Astrocyte (in vitro differentiated cells and primary cell): ENCODE measurements at regions not wholly inside any gene's neighbourhood (a gene's known extent, or its start where the extent isn't known, plus 50 kb on each side); places are given as distances from the start of the nearest gene placed in this dataset.

Experiments used
- DNase-seq: peaks from one replicate; pipeline ENCODE4 v3.0.0-alpha.2; 2010; ENCODE audit warnings: low read depth
- FAIRE-seq: peaks from 2 replicates; lab custom pipeline; 2011; peaks lifted over from hg19 to GRCh38; lab: Jason Lieb, UNC
- H2AFZ ChIP-seq: 2 replicates; pipeline ENCODE4 v1.6.0; 2012; ENCODE audit warnings: low read depth, low read length, inconsistent platforms
- H3K27ac ChIP-seq: 2 replicates; pipeline ENCODE4 v1.5.1; 2011; ENCODE audit warnings: low read depth, low read length, inconsistent platforms
- H3K27me3 ChIP-seq: 2 replicates; pipeline ENCODE4 v1.6.0; 2011; ENCODE audit warnings: low read length, inconsistent platforms; ENCODE audit not compliant: insufficient read depth
- H3K36me3 ChIP-seq: 2 replicates; pipeline ENCODE4 v1.5.1; 2011; ENCODE audit warnings: low read length, inconsistent platforms; ENCODE audit not compliant: insufficient read depth
- H3K4me1 ChIP-seq: 2 replicates; pipeline ENCODE4 v1.5.1; 2011; ENCODE audit warnings: low read length, inconsistent platforms; ENCODE audit not compliant: insufficient read depth
- H3K4me2 ChIP-seq: 2 replicates; pipeline ENCODE4 v1.6.0; 2012; ENCODE audit warnings: low read length, inconsistent platforms
- H3K4me3 ChIP-seq: 2 replicates; pipeline ENCODE4 v1.5.1; 2011; ENCODE audit warnings: low read depth, mild to moderate bottlenecking, low read length, inconsistent platforms; ENCODE audit not compliant: insufficient read depth
- H3K79me2 ChIP-seq: 2 replicates; pipeline ENCODE4 v1.6.0; 2012; ENCODE audit warnings: mild to moderate bottlenecking, low read length, inconsistent platforms; ENCODE audit not compliant: insufficient read depth
- H3K9ac ChIP-seq: 2 replicates; pipeline ENCODE4 v1.6.0; 2012; ENCODE audit warnings: mild to moderate bottlenecking, low read length, inconsistent platforms
- H3K9me3 ChIP-seq: 2 replicates; pipeline ENCODE4 v1.5.1; 2012; ENCODE audit warnings: low read depth, mild to moderate bottlenecking, low read length, inconsistent platforms; ENCODE audit not compliant: insufficient read depth
- H4K20me1 ChIP-seq: 2 replicates; pipeline ENCODE4 v1.6.0; 2012; ENCODE audit warnings: low read length, inconsistent platforms; ENCODE audit not compliant: insufficient read depth
- H3K27ac Mint-ChIP-seq: one replicate; pipeline ENCODE4 v1.8.0; 2021; ENCODE audit warnings: mild to moderate bottlenecking, mixed read lengths; ENCODE audit not compliant: unreplicated experiment
- H3K27me3 Mint-ChIP-seq: one replicate; pipeline ENCODE4 v1.8.0; 2021; ENCODE audit warnings: low read depth, mixed read lengths; ENCODE audit not compliant: unreplicated experiment
- H3K36me3 Mint-ChIP-seq: one replicate; pipeline ENCODE4 v1.8.0; 2021; ENCODE audit warnings: low read depth, mixed read lengths; ENCODE audit not compliant: unreplicated experiment
- H3K4me1 Mint-ChIP-seq: one replicate; pipeline ENCODE4 v1.8.0; 2021; ENCODE audit warnings: low read depth, mixed read lengths; ENCODE audit not compliant: unreplicated experiment
- H3K4me3 Mint-ChIP-seq: one replicate; pipeline ENCODE4 v1.8.0; 2021; ENCODE audit warnings: mild to moderate bottlenecking, moderate library complexity, mixed read lengths; ENCODE audit not compliant: unreplicated experiment
- H3K9me3 Mint-ChIP-seq: one replicate; pipeline ENCODE4 v1.8.0; 2021; ENCODE audit warnings: mild to moderate bottlenecking, mixed read lengths; ENCODE audit not compliant: unreplicated experiment
- EZH2 ChIP-seq: IDR thresholded peaks from 2 replicates; pipeline ENCODE4 v1.6.1; 2012; ENCODE audit warnings: mild to moderate bottlenecking, low read length, inconsistent platforms; ENCODE audit not compliant: insufficient read depth
- TF ChIP-seq, protein P1 (sequence below): IDR thresholded peaks from 2 replicates; pipeline ENCODE4 v1.5.1; 2011; ENCODE audit warnings: low read depth, mild to moderate bottlenecking, inconsistent platforms, low read length, moderate library complexity; ENCODE audit not compliant: insufficient read depth

DNA sequence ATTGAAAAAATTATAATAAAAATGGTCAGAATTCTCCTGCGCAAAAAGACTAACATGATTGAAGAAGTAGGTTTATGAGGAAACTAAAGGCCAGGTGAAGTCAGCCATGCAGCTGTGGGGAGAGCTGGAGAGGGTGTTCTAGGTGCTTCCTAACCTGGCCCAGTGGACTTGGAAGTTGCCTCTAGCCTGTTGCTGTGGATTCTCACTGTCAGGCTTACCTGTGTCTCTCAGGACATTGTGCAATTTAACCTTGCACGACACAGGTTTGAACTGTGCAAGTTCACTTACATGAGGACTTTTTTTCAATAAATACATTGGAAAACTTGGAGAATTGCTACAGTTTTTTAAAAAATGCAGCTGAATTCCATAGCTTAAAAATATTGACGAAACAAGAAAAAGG, 266.4 kb downstream of the CXCL12 start:
- TF ChIP-seq EZH2: no peak
- TF ChIP-seq, protein P1, sequence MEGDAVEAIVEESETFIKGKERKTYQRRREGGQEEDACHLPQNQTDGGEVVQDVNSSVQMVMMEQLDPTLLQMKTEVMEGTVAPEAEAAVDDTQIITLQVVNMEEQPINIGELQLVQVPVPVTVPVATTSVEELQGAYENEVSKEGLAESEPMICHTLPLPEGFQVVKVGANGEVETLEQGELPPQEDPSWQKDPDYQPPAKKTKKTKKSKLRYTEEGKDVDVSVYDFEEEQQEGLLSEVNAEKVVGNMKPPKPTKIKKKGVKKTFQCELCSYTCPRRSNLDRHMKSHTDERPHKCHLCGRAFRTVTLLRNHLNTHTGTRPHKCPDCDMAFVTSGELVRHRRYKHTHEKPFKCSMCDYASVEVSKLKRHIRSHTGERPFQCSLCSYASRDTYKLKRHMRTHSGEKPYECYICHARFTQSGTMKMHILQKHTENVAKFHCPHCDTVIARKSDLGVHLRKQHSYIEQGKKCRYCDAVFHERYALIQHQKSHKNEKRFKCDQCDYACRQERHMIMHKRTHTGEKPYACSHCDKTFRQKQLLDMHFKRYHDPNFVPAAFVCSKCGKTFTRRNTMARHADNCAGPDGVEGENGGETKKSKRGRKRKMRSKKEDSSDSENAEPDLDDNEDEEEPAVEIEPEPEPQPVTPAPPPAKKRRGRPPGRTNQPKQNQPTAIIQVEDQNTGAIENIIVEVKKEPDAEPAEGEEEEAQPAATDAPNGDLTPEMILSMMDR: no peak
- Histone ChIP-seq H4K20me1 (no peaks in the 10 kb centered on the region), H3K9ac (no peak overlapping the region), H3K79me2 (no peaks in the 10 kb centered on the region), H3K36me3 (no peaks in the 10 kb centered on the region), H3K4me2 (no peak overlapping the region), H3K9me3 (no peaks in the 10 kb centered on the region), H2AFZ (no peak overlapping the region), H3K27ac (no peak overlapping the region), H3K4me3 (no peak overlapping the region), H3K4me1 (no peaks in the 10 kb centered on the region), H3K27me3 (no peaks in the 10 kb centered on the region)
- Mint-ChIP-seq H3K4me1 (no peaks in the 10 kb centered on the region), H3K9me3 (peaks cover 1% of the 10 kb centered on the region), H3K36me3 (no peaks in the 10 kb centered on the region), H3K27me3 (peaks cover 13% of the 10 kb centered on the region), H3K27ac (no peak overlapping the region), H3K4me3 (no peak overlapping the region)
- FAIRE-seq (no peak), DNase-seq (no peak)

DNA sequence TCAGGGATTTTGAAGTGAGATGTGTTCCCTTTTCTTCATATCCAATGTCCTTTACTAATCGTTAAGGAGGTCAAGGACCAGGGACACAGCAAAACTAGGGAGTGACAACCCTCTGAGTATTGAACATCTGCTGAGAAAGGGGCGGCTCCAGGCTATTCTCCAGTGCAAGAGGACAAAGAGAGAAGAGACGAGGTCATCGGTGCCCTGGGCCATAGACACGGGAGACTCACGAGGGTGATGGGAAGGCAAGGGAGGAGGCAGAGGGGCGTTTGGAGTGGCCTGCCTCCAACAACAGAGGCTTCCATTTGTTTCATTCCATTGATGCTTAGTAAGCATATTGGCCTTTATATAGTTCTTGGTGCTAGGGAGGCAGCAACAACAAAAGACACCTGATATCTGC, 268.4 kb downstream of the CXCL12 start:
- H3K4me3 Mint-ChIP-seq: no peak overlapping the region
- Histone ChIP-seq H3K9ac (no peak overlapping the region), H3K36me3 (no peaks in the 10 kb centered on the region), H3K27ac (no peak overlapping the region), H3K27me3 (no peaks in the 10 kb centered on the region), H3K4me2 (no peak overlapping the region), H3K4me1 (no peaks in the 10 kb centered on the region), H2AFZ (no peak overlapping the region), H3K4me3 (no peak overlapping the region), H3K9me3 (no peaks in the 10 kb centered on the region), H4K20me1 (no peaks in the 10 kb centered on the region), H3K79me2 (no peaks in the 10 kb centered on the region)
- no peak overlapping the region for H3K27ac Mint-ChIP-seq
- peaks cover 7% of the 10 kb centered on the region for H3K27me3 Mint-ChIP-seq
- H3K9me3 Mint-ChIP-seq: peaks cover 2% of the 10 kb centered on the region
- H3K4me1 Mint-ChIP-seq: no peaks in the 10 kb centered on the region
- no peak for TF ChIP-seq EZH2
- TF ChIP-seq, protein P1: no peak
- DNase-seq: no peak
- H3K36me3 Mint-ChIP-seq: no peaks in the 10 kb centered on the region
- no peak for FAIRE-seq

DNA sequence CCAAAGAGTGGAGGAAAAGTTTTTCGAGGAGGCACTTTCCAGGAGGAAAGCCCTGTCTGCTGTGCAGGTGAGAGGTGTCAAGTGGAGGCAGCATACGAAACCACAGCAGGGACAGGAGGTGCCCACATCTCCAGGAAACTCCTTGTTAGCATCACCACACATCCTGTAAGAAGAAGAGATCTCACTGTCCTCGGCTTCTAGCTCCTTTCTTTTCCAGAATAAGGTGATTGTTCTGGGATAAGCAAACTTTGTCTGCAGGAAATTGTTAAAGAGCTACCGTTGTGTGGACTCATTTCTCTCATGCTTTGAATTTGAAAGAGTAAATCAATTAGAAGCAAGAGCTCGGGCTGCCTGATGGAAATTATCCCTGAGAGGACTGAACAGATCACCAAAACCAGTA, 269.4 kb downstream of the CXCL12 start:
- no peak for FAIRE-seq
- no peak overlapping the region for H3K4me3 Mint-ChIP-seq

More for the DNA sequence above, 269.4 kb downstream of the CXCL12 start:
- peaks cover 9% of the 10 kb centered on the region for H3K27me3 Mint-ChIP-seq
- Histone ChIP-seq H3K79me2 (no peaks in the 10 kb centered on the region), H3K4me3 (no peak overlapping the region), H3K27ac (no peak overlapping the region), H3K4me1 (no peaks in the 10 kb centered on the region), H3K9me3 (no peaks in the 10 kb centered on the region), H3K9ac (no peak overlapping the region), H3K4me2 (no peak overlapping the region), H2AFZ (no peak overlapping the region), H4K20me1 (no peaks in the 10 kb centered on the region), H3K36me3 (no peaks in the 10 kb centered on the region), H3K27me3 (no peaks in the 10 kb centered on the region)
- no peaks in the 10 kb centered on the region for H3K36me3 Mint-ChIP-seq
- H3K27ac Mint-ChIP-seq: no peak overlapping the region
- no peaks in the 10 kb centered on the region for H3K4me1 Mint-ChIP-seq
- no peak for DNase-seq
- TF ChIP-seq, protein P1: no peak
- TF ChIP-seq EZH2: no peak
- H3K9me3 Mint-ChIP-seq: peaks cover 2% of the 10 kb centered on the region
